Thoracic aorta (tissue), 2 donors: ENCODE measurements at regions not wholly inside any gene's neighbourhood (a gene's known extent, or its start where the extent isn't known, plus 50 kb on each side); places are given as distances from the start of the nearest gene placed in this dataset.

Experiments
- ATAC-seq: fragments of 150-250 bp; one replicate; pipeline ENCODE4 v1.8.0; 2017; ENCODE audit warnings: low read depth; ENCODE audit not compliant: insufficient number of reproducible peaks, low FRiP score
- DNase-seq: peaks from one replicate; pipeline ENCODE4 v3.0.0-alpha.2; 2020; ENCODE audit warnings: low spot score
- H3K27ac ChIP-seq, 2 donors: fragments of 200-600 bp; sonication (generic); 1 replicate in 1 of 2; 2 replicates in 1 of 2; pipeline ENCODE4 v1.5.1; 2016; ENCODE audit warnings: mild to moderate bottlenecking in 2 of 2, moderate library complexity in 2 of 2
- H3K27me3 ChIP-seq: fragments of 200-600 bp; sonication (generic); replicated peaks from 2 replicates; pipeline ENCODE4 v1.6.0; 2016; ENCODE audit warnings: mild to moderate bottlenecking; ENCODE audit not compliant: insufficient read depth
- H3K36me3 ChIP-seq: fragments of 200-600 bp; sonication (generic); one replicate; pipeline ENCODE4 v1.5.1; 2016
- H3K4me1 ChIP-seq, 2 donors: fragments of 200-600 bp; sonication (generic); 1 replicate in 1 of 2; 2 replicates in 1 of 2; pipeline versions ENCODE4 v1.5.1 to v1.6.0; 2016; ENCODE audit warnings: low read depth in 2 of 2, mild to moderate bottlenecking in 1 of 2; ENCODE audit not compliant: control insufficient read depth in 1 of 2
- H3K4me3 ChIP-seq: fragments of 200-600 bp; sonication (generic); 2 replicates; pipeline ENCODE4 v1.5.1; 2016; ENCODE audit warnings: mild to moderate bottlenecking
- H3K9me3 ChIP-seq: fragments of 200-600 bp; sonication (generic); 2 replicates; pipeline ENCODE4 v1.5.1; 2016
- TF ChIP-seq, protein P1 (sequence below): fragments of 200-600 bp; sonication (generic); IDR thresholded peaks from one replicate; pipeline ENCODE4 v1.5.1; 2019; ENCODE audit warnings: antibody characterized with exemption

- Histone ChIP-seq H3K4me1 (peaks cover 17 to 34% of the 10 kb centered on the region in 2 donors), H3K36me3 (no peaks in the 10 kb centered on the region), H3K9me3 (no peaks in the 10 kb centered on the region), H3K4me3 (peak overlapping the region; percentile 3), H3K27me3 (no peaks in the 10 kb centered on the region), H3K27ac (peak overlapping the region; percentile 5 to 6)
- ATAC-seq, result no peak
- no peak for DNase-seq
- TF ChIP-seq, protein P1, sequence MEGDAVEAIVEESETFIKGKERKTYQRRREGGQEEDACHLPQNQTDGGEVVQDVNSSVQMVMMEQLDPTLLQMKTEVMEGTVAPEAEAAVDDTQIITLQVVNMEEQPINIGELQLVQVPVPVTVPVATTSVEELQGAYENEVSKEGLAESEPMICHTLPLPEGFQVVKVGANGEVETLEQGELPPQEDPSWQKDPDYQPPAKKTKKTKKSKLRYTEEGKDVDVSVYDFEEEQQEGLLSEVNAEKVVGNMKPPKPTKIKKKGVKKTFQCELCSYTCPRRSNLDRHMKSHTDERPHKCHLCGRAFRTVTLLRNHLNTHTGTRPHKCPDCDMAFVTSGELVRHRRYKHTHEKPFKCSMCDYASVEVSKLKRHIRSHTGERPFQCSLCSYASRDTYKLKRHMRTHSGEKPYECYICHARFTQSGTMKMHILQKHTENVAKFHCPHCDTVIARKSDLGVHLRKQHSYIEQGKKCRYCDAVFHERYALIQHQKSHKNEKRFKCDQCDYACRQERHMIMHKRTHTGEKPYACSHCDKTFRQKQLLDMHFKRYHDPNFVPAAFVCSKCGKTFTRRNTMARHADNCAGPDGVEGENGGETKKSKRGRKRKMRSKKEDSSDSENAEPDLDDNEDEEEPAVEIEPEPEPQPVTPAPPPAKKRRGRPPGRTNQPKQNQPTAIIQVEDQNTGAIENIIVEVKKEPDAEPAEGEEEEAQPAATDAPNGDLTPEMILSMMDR, result no peak
Measured at GRCh38 chr2:129302106-129302505, 677.4 kb upstream of the RAB6C start.

DNA sequence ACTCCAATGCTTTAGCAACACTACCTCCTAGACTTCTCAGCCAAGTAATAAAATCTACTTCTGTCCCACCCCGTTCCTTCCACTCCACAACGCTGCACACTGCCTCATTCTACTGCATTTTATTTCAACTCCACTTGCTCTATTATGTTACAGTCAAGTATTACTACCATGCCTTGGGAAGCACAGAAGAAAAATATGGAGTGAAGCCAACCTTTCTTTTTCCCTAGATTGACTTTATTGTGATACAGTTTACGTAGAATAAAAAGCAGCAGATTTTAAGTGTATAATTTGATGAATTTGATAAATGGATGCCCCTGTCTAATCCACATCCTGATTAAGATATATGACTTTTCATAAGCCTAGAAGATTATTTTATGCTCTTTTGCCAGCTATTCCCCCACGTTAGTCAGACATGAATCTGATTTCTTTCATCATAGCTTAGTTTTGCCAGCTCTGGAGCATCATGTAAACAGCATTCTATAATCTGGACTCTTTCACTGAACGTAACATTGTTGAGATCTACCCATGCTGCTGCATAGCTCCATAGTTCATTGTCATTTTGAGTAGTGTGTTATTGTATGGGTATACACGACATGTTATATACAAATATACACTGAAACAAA lies 676.8 kb upstream of the RAB6C start:
- Histone ChIP-seq H3K27ac (no peak overlapping the region), H3K9me3 (no peaks in the 10 kb centered on the region), H3K36me3 (no peaks in the 10 kb centered on the region), H3K27me3 (no peaks in the 10 kb centered on the region), H3K4me1 (peaks cover 13 to 29% of the 10 kb centered on the region in 2 donors), H3K4me3 (no peak overlapping the region)
- ATAC-seq, result no peak
- TF ChIP-seq, protein P1, result no peak
- no peak for DNase-seq

GRCh38 chr2:129314120-129314519 lies 665.3 kb upstream of the RAB6C start:
- TF ChIP-seq, protein P1, result no peak
- Histone ChIP-seq H3K27ac (no peak overlapping the region), H3K4me3 (no peak overlapping the region), H3K36me3 (no peaks in the 10 kb centered on the region), H3K4me1 (no peaks in the 10 kb centered on the region), H3K27me3 (no peaks in the 10 kb centered on the region), H3K9me3 (no peaks in the 10 kb centered on the region)
- DNase-seq, result no peak
- no peak for ATAC-seq

DNA sequence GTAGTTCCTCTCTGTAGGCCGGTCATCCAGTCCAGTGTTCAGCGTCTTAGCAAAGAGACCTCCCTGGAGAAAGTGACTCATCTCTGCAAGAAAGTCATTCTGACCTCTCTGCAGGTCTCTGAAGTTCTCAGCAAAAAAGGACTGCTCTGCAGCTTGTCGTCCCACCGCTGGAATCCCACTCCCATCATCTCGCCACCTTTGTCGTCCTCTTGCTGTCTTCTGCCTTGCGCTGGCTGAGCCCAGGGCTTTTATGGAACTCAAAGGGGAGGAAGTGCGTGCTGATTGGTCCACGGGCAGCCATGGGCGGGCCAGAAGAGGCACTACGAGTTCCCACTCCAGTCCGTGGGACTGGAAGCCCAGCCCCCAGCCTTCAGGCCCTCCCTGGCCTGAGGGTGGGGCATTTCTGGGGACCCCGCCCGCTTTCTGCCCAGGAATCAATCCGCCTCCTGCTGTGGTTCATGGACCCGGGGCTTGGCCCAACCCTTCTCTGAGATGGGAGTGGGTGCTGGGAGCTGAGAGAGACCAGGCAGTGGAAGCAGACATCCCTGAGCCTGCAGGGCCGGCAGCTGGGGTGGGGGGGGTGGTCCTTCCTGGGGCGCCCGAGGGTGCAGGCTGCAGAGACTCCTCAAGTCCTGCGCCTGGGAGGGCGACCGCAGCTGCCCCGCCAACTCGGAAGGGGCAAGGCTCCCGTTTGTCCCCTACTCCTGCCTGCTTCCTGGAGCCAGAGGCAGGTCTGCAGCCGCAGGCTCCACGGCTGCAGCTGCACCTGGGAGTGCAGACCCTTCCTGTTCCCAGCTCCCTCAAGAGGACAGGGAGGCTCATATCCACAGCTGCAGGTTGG lies 660.7 kb upstream of the RAB6C start:
- Histone ChIP-seq H3K9me3 (no peaks in the 10 kb centered on the region), H3K27me3 (no peaks in the 10 kb centered on the region), H3K36me3 (no peaks in the 10 kb centered on the region), H3K4me1 (no peaks in the 10 kb centered on the region), H3K27ac (no peak overlapping the region), H3K4me3 (no peak overlapping the region)
- TF ChIP-seq, protein P1, result no peak
- no peak for DNase-seq
- ATAC-seq, result no peak

- TF ChIP-seq, protein P1, result no peak
- no peaks in the 10 kb centered on the region for H3K4me1 ChIP-seq
- DNase-seq (no peak), ATAC-seq (no peak)
- H3K27ac ChIP-seq, result no peak overlapping the region
- no peaks in the 10 kb centered on the region for H3K27me3 ChIP-seq
- no peak overlapping the region for H3K4me3 ChIP-seq
- H3K36me3 ChIP-seq, result no peaks in the 10 kb centered on the region
- no peaks in the 10 kb centered on the region for H3K9me3 ChIP-seq
Measured at GRCh38 chr2:129319422-129319717, 660.1 kb upstream of the RAB6C start.
